H9 (cell line): ENCODE measurements at regions not wholly inside any gene's neighbourhood (a gene's known extent, or its start where the extent isn't known, plus 50 kb on each side); places are given as distances from the start of the nearest gene placed in this dataset.

Source experiments
- DNase-seq: peaks from one replicate; pipeline ENCODE4 v3.0.0-alpha.2; 2017
- H2AFZ ChIP-seq: one replicate; pipeline ENCODE4 v1.6.1; 2013; ENCODE audit warnings: mild to moderate bottlenecking, low read length, control low read depth, moderate library complexity
- H2AK5ac ChIP-seq: 2 replicates; pipeline ENCODE4 v1.6.1; 2013; ENCODE audit warnings: low read length, control low read depth, mixed read lengths; ENCODE audit not compliant: insufficient read length
- H2BK120ac ChIP-seq: one replicate; pipeline ENCODE4 v1.6.1; 2013; ENCODE audit warnings: low read depth, mild to moderate bottlenecking, low read length, control low read depth, inconsistent platforms; ENCODE audit not compliant: poor library complexity, severe bottlenecking
- H2BK12ac ChIP-seq: 2 replicates; pipeline ENCODE4 v1.6.1; 2013; ENCODE audit warnings: low read length, control low read depth, mixed read lengths, low read depth; ENCODE audit not compliant: insufficient read length
- H2BK15ac ChIP-seq: 2 replicates; pipeline ENCODE4 v1.6.1; 2013; ENCODE audit warnings: low read depth, low read length, control low read depth
- H2BK20ac ChIP-seq: one replicate; pipeline ENCODE4 v1.6.1; 2013; ENCODE audit warnings: low read depth, mild to moderate bottlenecking, low read length, control low read depth, inconsistent platforms; ENCODE audit not compliant: poor library complexity, severe bottlenecking
- H2BK5ac ChIP-seq: 2 replicates; pipeline ENCODE4 v1.6.1; 2013; ENCODE audit warnings: low read length, control low read depth, mixed read lengths; ENCODE audit not compliant: insufficient read length
- H3K14ac ChIP-seq: 2 replicates; pipeline ENCODE4 v1.6.1; 2013; ENCODE audit warnings: low read length, control low read depth; ENCODE audit not compliant: insufficient read depth
- H3K18ac ChIP-seq: 2 replicates; pipeline ENCODE4 v1.6.1; 2013; ENCODE audit warnings: low read depth, mild to moderate bottlenecking, mixed read lengths, low read length, control low read depth; ENCODE audit not compliant: insufficient read length
- H3K23ac ChIP-seq: 2 replicates; pipeline ENCODE4 v1.6.1; 2013; ENCODE audit warnings: low read length, control low read depth, mixed read lengths, low read depth; ENCODE audit not compliant: insufficient read length
- H3K23me2 ChIP-seq: 2 replicates; pipeline ENCODE4 v1.6.1; 2013; ENCODE audit warnings: low read depth, mild to moderate bottlenecking, mixed read lengths, low read length, control low read depth; ENCODE audit not compliant: insufficient read length, poor library complexity, severe bottlenecking
- H3K27ac ChIP-seq: 2 replicates; pipeline ENCODE4 v1.5.1; 2013; ENCODE audit warnings: low read length, control low read depth, mixed read lengths, low read depth; ENCODE audit not compliant: insufficient read length
- H3K27me3 ChIP-seq: 2 replicates; pipeline ENCODE4 v1.6.1; 2013; ENCODE audit warnings: low read length, control low read depth, inconsistent platforms; ENCODE audit not compliant: insufficient read depth
- H3K4ac ChIP-seq: 2 replicates; pipeline ENCODE4 v1.6.1; 2013; ENCODE audit warnings: low read depth, mild to moderate bottlenecking, control low read depth, inconsistent platforms, low read length, moderate library complexity
- H3K4me1 ChIP-seq: 2 replicates; pipeline ENCODE4 v1.6.1; 2013; ENCODE audit warnings: low read length, control low read depth, inconsistent platforms; ENCODE audit not compliant: insufficient read depth
- H3K4me2 ChIP-seq: 2 replicates; pipeline ENCODE4 v1.6.1; 2013; ENCODE audit warnings: low read length, control low read depth, mixed read lengths; ENCODE audit not compliant: insufficient read length, insufficient read depth
- H3K56ac ChIP-seq: 2 replicates; pipeline ENCODE4 v1.6.1; 2013; ENCODE audit warnings: low read depth, mild to moderate bottlenecking, mixed read lengths, low read length, control low read depth; ENCODE audit not compliant: insufficient read length
- H3K79me1 ChIP-seq: 2 replicates; pipeline ENCODE4 v1.6.1; 2013; ENCODE audit warnings: low read depth, mild to moderate bottlenecking, moderate library complexity, low read length, control low read depth, inconsistent platforms; ENCODE audit not compliant: insufficient read depth, poor library complexity, severe bottlenecking
- H3K79me2 ChIP-seq: 2 replicates; pipeline ENCODE4 v1.6.1; 2013; ENCODE audit warnings: low read length, control low read depth, inconsistent platforms; ENCODE audit not compliant: insufficient read depth
- H3K9ac ChIP-seq: 2 replicates; pipeline ENCODE4 v1.6.1; 2013; ENCODE audit warnings: low read length, control low read depth, mixed read lengths; ENCODE audit not compliant: insufficient read length; ENCODE audit errors: extremely low read depth
- H3K9me3 ChIP-seq: one replicate; pipeline ENCODE4 v1.6.1; 2013; ENCODE audit warnings: low read depth, low read length, inconsistent platforms; ENCODE audit not compliant: control insufficient read depth
- H3T11ph ChIP-seq: one replicate; pipeline ENCODE4 v1.6.1; 2013; ENCODE audit warnings: mild to moderate bottlenecking, low read length, control low read depth, inconsistent platforms
- H4K20me1 ChIP-seq: one replicate; pipeline ENCODE4 v1.6.1; 2013; ENCODE audit not compliant: control insufficient read depth, insufficient read length, insufficient read depth
- H4K5ac ChIP-seq: 2 replicates; pipeline ENCODE4 v1.6.1; 2013; ENCODE audit warnings: low read depth, mild to moderate bottlenecking, mixed read lengths, low read length, control low read depth; ENCODE audit not compliant: insufficient read length
- H4K8ac ChIP-seq: replicated peaks from 2 replicates; pipeline ENCODE4 v1.6.1; 2013; ENCODE audit warnings: low read length, control low read depth, mixed read lengths, low read depth; ENCODE audit not compliant: insufficient read length
- H4K91ac ChIP-seq: 2 replicates; pipeline ENCODE4 v1.6.1; 2013; ENCODE audit warnings: low read depth, mild to moderate bottlenecking, moderate library complexity, mixed read lengths, low read length, control low read depth; ENCODE audit not compliant: insufficient read length
- H3K27ac Mint-ChIP-seq, 3 experiments: 2 replicates in 2 of 3; 3 replicates in 1 of 3; pipeline ENCODE4 v1.8.0; 2020 to 2021; ENCODE audit warnings: mixed read lengths in 3 of 3, mild to moderate bottlenecking in 1 of 3, moderate library complexity in 1 of 3
- H3K27me3 Mint-ChIP-seq: 2 replicates; pipeline ENCODE4 v1.8.0; 2021; ENCODE audit warnings: low read depth, mild to moderate bottlenecking, moderate library complexity, mixed read lengths
- H3K36me3 Mint-ChIP-seq, 3 experiments: 2 replicates in 2 of 3; 3 replicates in 1 of 3; pipeline ENCODE4 v1.8.0; 2020 to 2021; ENCODE audit warnings: low read depth in 3 of 3, mixed read lengths in 3 of 3; ENCODE audit not compliant: insufficient read depth in 1 of 3
- H3K4me1 Mint-ChIP-seq, 2 experiments: 2 replicates each; pipeline ENCODE4 v1.8.0; 2020; ENCODE audit warnings: mixed read lengths in 2 of 2
- H3K4me3 Mint-ChIP-seq, 2 experiments: 2 replicates in 1 of 2; 3 replicates in 1 of 2; pipeline ENCODE4 v1.8.0; 2020 to 2021; ENCODE audit warnings: mild to moderate bottlenecking in 2 of 2, mixed read lengths in 2 of 2, moderate library complexity in 1 of 2
- H3K9me3 Mint-ChIP-seq, 2 experiments: 2 replicates in 1 of 2; 3 replicates in 1 of 2; pipeline ENCODE4 v1.8.0; 2020; ENCODE audit warnings: mild to moderate bottlenecking in 2 of 2, mixed read lengths in 2 of 2, moderate library complexity in 1 of 2
- CTCF ChIP-seq: fragments of 200-600 bp; sonication (generic); conservative IDR thresholded peaks from 3 replicates; pipeline ENCODE4 v1.8.0; 2021; ENCODE audit warnings: antibody characterized with exemption, mild to moderate bottlenecking
- WGBS: extraction: QIAGEN DNeasy Blood & Tissue Kit; methylation state at CpG from one replicate; pipeline ENCODE4 v1.1.7; 2013; ENCODE audit warnings: missing lambda C conversion rate, low lambda C conversion rate, mixed read lengths; ENCODE audit not compliant: insufficient read length; ENCODE audit errors: extremely low coverage; 5-methylcytosine and 5-hydroxymethylcytosine counted together

- no peaks in the 10 kb centered on the region for H3K9me3 ChIP-seq
- H3K36me3 Mint-ChIP-seq = no peaks in the 10 kb centered on the region
- H4K5ac ChIP-seq = no peak overlapping the region
- no peak overlapping the region for H4K8ac ChIP-seq
- H3K4me3 Mint-ChIP-seq = no peak overlapping the region
- H3K79me2 ChIP-seq = no peaks in the 10 kb centered on the region
- no CpG with 5 or more reads among the region's 2 CpGs for WGBS
- no peak for DNase-seq
- H2BK20ac ChIP-seq = no peak overlapping the region
- no peak overlapping the region for H3K56ac ChIP-seq
- H3K23me2 ChIP-seq = no peaks in the 10 kb centered on the region
- H3K27ac Mint-ChIP-seq = no peak overlapping the region
- H3T11ph ChIP-seq = no peak overlapping the region
- H2AK5ac ChIP-seq = no peak overlapping the region
- H4K20me1 ChIP-seq = no peaks in the 10 kb centered on the region
- no peaks in the 10 kb centered on the region for H3K27me3 Mint-ChIP-seq
- peaks cover 9 to 10% of the 10 kb centered on the region in 2 experiments for H3K4me1 Mint-ChIP-seq
- H2AFZ ChIP-seq = no peak overlapping the region
- H2BK120ac ChIP-seq = no peak overlapping the region
- no peaks in the 10 kb centered on the region for H3K27me3 ChIP-seq
- no peak overlapping the region for H3K23ac ChIP-seq
- H2BK15ac ChIP-seq = no peak overlapping the region
- no peak overlapping the region for H4K91ac ChIP-seq
- no peak overlapping the region for H3K4ac ChIP-seq
- H3K4me1 ChIP-seq = no peaks in the 10 kb centered on the region
- H3K9me3 Mint-ChIP-seq = no peaks in the 10 kb centered on the region
- H3K27ac ChIP-seq = no peak overlapping the region
- H3K79me1 ChIP-seq = no peaks in the 10 kb centered on the region
- no peak overlapping the region for H3K14ac ChIP-seq
- H2BK12ac ChIP-seq = no peak overlapping the region
- H2BK5ac ChIP-seq = no peak overlapping the region
- TF ChIP-seq CTCF = no peak
- H3K18ac ChIP-seq = no peak overlapping the region
- H3K4me2 ChIP-seq = no peak overlapping the region
- H3K9ac ChIP-seq = no peak overlapping the region
Observed at GRCh38 chr5:163870441-163870840, 365.0 kb downstream of the MAT2B start.
